Erythroblast (primary cell): ENCODE measurements at regions not wholly inside any gene's neighbourhood (a gene's known extent, or its start where the extent isn't known, plus 50 kb on each side); places are given as distances from the start of the nearest gene placed in this dataset.

ENCODE experiments used
- GATA1 ChIP-seq: IDR thresholded peaks from 2 replicates; pipeline ENCODE4 v1.6.1; 2011; ENCODE audit warnings: low read depth, mild to moderate bottlenecking, control low read depth, low read length, moderate library complexity
- POLR2A ChIP-seq: IDR thresholded peaks from 2 replicates; pipeline ENCODE4 v1.6.1; 2011; ENCODE audit warnings: mild to moderate bottlenecking, low read length

DNA sequence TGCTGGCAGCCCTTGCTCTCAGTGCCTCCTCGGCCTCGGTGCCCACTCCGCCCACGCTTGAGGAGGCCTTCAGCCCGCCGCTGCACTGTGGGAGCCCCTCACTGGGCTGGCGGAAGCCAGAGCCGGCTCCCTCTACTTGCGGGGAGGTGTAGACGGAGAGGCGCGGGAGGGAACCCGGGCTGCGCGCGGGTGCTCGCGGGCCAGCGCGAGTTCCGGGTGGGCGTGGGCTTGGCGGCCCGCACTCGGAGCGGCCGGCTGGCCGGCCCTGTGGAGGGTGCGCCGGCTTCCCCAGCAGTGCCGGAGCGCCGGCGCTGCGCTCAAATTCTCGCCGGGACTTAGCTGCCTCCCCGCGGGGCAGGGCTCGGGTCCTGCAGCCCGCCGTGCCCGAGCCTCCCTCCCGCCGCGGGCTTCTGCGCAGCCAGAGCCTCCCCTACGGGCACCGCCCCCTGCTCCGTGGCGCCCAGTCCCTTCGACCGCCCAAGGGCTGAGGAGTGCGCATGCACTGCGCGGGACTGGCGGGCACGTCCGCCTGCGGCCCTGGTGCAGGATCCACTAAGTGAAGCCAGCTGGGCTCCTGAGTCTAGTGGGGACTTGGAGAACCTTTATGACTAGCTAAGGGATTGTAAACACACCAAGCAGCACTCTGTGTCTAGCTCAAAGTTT is 231.5 kb downstream of the EFHB start:
- TF ChIP-seq POLR2A (no peak), GATA1 (no peak)
